HepG2 (cell line): ENCODE measurements at regions not wholly inside any gene's neighbourhood (a gene's known extent, or its start where the extent isn't known, plus 50 kb on each side); places are given as distances from the start of the nearest gene placed in this dataset.

Experiments
- AGO2 ChIP-seq: fragments of 200-400 bp; formaldehyde crosslinking; optimal IDR thresholded peaks from 2 replicates; pipeline ENCODE3; 2017; ENCODE audit warnings: mild to moderate bottlenecking, low read depth, low read length, moderate library complexity
- CEBPG ChIP-seq: IDR thresholded peaks from 2 replicates; pipeline ENCODE4 v1.6.1; 2016
- DBP ChIP-seq: sonication (generic); formaldehyde crosslinking; IDR thresholded peaks from 2 replicates; pipeline ENCODE4 v1.4.0; 2020; ENCODE audit warnings: missing genetic modification reagents; ENCODE audit errors: not compliant biosample characterization
- FOXM1 ChIP-seq: sonication (generic); formaldehyde crosslinking; IDR thresholded peaks from 2 replicates; pipeline ENCODE4 v1.5.0; 2020; ENCODE audit warnings: missing genetic modification reagents
- IKZF4 ChIP-seq: sonication (generic); formaldehyde crosslinking; IDR thresholded peaks from 2 replicates; pipeline ENCODE4 v1.5.1; 2020; ENCODE audit warnings: borderline replicate concordance, mild to moderate bottlenecking, low read depth, missing genetic modification reagents; ENCODE audit errors: not compliant biosample characterization
- PAX8 ChIP-seq: sonication (generic); formaldehyde crosslinking; IDR thresholded peaks from 2 replicates; pipeline ENCODE4 v1.8.0; 2022; ENCODE audit warnings: mild to moderate bottlenecking, missing genetic modification reagents, borderline replicate concordance
- PHF20 ChIP-seq: sonication (generic); formaldehyde crosslinking; IDR thresholded peaks from 2 replicates; pipeline ENCODE4 v1.5.0; 2020; ENCODE audit warnings: mild to moderate bottlenecking, missing genetic modification reagents
- RFX5 ChIP-seq: IDR thresholded peaks from 2 replicates; pipeline ENCODE4 v1.6.1; 2011; ENCODE audit warnings: low read depth, low read length, improper control_type of control experiment
- SKIL ChIP-seq: sonication (generic); formaldehyde crosslinking; IDR thresholded peaks from 2 replicates; pipeline ENCODE4 v1.8.0; 2022; ENCODE audit warnings: missing genetic modification reagents, mild to moderate bottlenecking, moderate library complexity, borderline replicate concordance
- SMC3 ChIP-seq: IDR thresholded peaks from 2 replicates; pipeline ENCODE4 v1.6.1; 2011; ENCODE audit warnings: low read length, improper control_type of control experiment
- SNRNP70 ChIP-seq: fragments of 200-400 bp; formaldehyde crosslinking; IDR thresholded peaks from 2 replicates; pipeline ENCODE4 v1.6.1; 2017; ENCODE audit warnings: mild to moderate bottlenecking, low read depth, low read length, moderate library complexity
- ZBTB3 ChIP-seq: sonication (generic); formaldehyde crosslinking; IDR thresholded peaks from 2 replicates; pipeline ENCODE4 v1.4.0; 2020; ENCODE audit warnings: low read depth, mild to moderate bottlenecking, moderate library complexity, missing genetic modification reagents, borderline replicate concordance
- ZFAT ChIP-seq: sonication (generic); formaldehyde crosslinking; conservative IDR thresholded peaks from 2 replicates; pipeline ENCODE4 v1.8.1; 2023; ENCODE audit warnings: missing genetic modification reagents, inconsistent platforms
- ZNF329 ChIP-seq: sonication (generic); formaldehyde crosslinking; IDR thresholded peaks from 2 replicates; pipeline ENCODE4 v1.9.0; 2021; ENCODE audit warnings: low read depth, mild to moderate bottlenecking, missing genetic modification reagents
- TF ChIP-seq, protein P1 (sequence below), 2 experiments: IDR thresholded peaks; 2 replicates each; pipeline ENCODE4 v1.6.1; 2011 to 2012; ENCODE audit warnings: low read length in 2 of 2, borderline replicate concordance in 1 of 2, low read depth in 1 of 2, mild to moderate bottlenecking in 1 of 2, moderate library complexity in 1 of 2
- TF ChIP-seq, protein P2 (sequence below): sonication (generic); formaldehyde crosslinking; IDR thresholded peaks from 2 replicates; pipeline ENCODE4 v1.5.1; 2020; ENCODE audit warnings: mild to moderate bottlenecking, missing genetic modification reagents, borderline replicate concordance

DNA sequence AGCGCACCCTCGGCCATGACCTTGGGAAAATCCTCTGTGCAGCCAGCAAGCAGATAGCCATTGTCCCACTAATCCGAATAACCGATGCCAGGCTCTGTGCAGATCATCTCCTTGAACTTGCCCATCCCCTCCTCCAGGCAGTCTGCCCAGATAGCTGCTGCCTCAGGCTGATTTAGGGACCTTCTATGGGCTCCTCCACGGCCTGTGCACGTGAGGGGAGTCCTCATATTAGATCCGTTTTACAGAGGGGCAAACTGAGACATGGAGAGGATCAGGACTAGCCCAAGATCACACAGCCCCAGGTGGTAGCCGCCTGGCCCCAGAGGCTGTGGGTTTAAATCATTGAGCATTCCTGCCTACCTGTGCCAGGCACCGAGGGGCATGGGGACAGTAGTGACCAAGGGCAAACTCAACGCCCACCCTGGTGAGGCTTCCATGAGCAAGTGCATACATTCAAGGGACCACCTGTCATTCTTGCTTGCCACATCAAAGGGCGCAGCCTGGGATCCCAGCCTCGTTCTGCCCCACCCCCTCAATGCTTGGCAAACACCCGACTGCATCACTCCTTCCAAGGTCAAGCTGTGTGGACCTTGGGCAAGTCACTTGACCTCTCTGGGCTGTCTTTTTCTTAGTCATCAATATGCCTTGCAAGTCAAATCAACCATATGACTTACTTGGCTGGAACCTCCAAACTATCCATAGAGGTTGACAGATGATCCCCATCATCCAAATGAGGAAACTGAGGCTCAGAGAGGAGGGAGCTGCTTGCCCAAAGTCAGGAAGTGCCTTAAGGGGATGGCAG, 131.6 kb downstream of the MN1 start (continued):
- TF ChIP-seq ZBTB3, result no peak
- no peak for TF ChIP-seq DBP (CRISPR knock-in tag)
- no peak for TF ChIP-seq RFX5
- TF ChIP-seq, protein P1, sequence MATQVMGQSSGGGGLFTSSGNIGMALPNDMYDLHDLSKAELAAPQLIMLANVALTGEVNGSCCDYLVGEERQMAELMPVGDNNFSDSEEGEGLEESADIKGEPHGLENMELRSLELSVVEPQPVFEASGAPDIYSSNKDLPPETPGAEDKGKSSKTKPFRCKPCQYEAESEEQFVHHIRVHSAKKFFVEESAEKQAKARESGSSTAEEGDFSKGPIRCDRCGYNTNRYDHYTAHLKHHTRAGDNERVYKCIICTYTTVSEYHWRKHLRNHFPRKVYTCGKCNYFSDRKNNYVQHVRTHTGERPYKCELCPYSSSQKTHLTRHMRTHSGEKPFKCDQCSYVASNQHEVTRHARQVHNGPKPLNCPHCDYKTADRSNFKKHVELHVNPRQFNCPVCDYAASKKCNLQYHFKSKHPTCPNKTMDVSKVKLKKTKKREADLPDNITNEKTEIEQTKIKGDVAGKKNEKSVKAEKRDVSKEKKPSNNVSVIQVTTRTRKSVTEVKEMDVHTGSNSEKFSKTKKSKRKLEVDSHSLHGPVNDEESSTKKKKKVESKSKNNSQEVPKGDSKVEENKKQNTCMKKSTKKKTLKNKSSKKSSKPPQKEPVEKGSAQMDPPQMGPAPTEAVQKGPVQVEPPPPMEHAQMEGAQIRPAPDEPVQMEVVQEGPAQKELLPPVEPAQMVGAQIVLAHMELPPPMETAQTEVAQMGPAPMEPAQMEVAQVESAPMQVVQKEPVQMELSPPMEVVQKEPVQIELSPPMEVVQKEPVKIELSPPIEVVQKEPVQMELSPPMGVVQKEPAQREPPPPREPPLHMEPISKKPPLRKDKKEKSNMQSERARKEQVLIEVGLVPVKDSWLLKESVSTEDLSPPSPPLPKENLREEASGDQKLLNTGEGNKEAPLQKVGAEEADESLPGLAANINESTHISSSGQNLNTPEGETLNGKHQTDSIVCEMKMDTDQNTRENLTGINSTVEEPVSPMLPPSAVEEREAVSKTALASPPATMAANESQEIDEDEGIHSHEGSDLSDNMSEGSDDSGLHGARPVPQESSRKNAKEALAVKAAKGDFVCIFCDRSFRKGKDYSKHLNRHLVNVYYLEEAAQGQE (IDR thresholded peaks at IDR 0.05; ENCODE audit: borderline replicate concordance in 1 of 2, low read depth in 1 of 2, low read length in 2 of 2), result no peak
- no peak for TF ChIP-seq PAX8 (CRISPR knock-in tag)
- no peak for TF ChIP-seq FOXM1 (CRISPR knock-in tag)
- no peak for TF ChIP-seq PHF20
- no peak for TF ChIP-seq IKZF4
- no peak; the same call in 1 of the 2 replicates for TF ChIP-seq SKIL (CRISPR knock-in tag)
- TF ChIP-seq ZNF329, result no peak
- no peak for TF ChIP-seq ZFAT (CRISPR knock-in tag)
- TF ChIP-seq AGO2, result no peak
- TF ChIP-seq CEBPG (CRISPR knock-in tag), result peak; percentile 26; the same call in 1 of the 2 replicates
- no peak for TF ChIP-seq SNRNP70
- no peak for TF ChIP-seq SMC3
- TF ChIP-seq, protein P2, sequence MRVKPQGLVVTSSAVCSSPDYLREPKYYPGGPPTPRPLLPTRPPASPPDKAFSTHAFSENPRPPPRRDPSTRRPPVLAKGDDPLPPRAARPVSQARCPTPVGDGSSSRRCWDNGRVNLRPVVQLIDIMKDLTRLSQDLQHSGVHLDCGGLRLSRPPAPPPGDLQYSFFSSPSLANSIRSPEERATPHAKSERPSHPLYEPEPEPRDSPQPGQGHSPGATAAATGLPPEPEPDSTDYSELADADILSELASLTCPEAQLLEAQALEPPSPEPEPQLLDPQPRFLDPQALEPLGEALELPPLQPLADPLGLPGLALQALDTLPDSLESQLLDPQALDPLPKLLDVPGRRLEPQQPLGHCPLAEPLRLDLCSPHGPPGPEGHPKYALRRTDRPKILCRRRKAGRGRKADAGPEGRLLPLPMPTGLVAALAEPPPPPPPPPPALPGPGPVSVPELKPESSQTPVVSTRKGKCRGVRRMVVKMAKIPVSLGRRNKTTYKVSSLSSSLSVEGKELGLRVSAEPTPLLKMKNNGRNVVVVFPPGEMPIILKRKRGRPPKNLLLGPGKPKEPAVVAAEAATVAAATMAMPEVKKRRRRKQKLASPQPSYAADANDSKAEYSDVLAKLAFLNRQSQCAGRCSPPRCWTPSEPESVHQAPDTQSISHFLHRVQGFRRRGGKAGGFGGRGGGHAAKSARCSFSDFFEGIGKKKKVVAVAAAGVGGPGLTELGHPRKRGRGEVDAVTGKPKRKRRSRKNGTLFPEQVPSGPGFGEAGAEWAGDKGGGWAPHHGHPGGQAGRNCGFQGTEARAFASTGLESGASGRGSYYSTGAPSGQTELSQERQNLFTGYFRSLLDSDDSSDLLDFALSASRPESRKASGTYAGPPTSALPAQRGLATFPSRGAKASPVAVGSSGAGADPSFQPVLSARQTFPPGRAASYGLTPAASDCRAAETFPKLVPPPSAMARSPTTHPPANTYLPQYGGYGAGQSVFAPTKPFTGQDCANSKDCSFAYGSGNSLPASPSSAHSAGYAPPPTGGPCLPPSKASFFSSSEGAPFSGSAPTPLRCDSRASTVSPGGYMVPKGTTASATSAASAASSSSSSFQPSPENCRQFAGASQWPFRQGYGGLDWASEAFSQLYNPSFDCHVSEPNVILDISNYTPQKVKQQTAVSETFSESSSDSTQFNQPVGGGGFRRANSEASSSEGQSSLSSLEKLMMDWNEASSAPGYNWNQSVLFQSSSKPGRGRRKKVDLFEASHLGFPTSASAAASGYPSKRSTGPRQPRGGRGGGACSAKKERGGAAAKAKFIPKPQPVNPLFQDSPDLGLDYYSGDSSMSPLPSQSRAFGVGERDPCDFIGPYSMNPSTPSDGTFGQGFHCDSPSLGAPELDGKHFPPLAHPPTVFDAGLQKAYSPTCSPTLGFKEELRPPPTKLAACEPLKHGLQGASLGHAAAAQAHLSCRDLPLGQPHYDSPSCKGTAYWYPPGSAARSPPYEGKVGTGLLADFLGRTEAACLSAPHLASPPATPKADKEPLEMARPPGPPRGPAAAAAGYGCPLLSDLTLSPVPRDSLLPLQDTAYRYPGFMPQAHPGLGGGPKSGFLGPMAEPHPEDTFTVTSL (CRISPR knock-in tag), result no peak
